Endothelial cell of umbilical vein (primary cell): ENCODE measurements at regions not wholly inside any gene's neighbourhood (a gene's known extent, or its start where the extent isn't known, plus 50 kb on each side); places are given as distances from the start of the nearest gene placed in this dataset.
A peak's percentile ranks its signal among the peaks of the same experiment; 100 is the strongest.

Source experiments
- BruUV-seq: library from RNA; stranded (reverse); fragments of 400-500 nt; replicated peaks from 2 replicates; lab custom pipeline; 2021; lab: Mats Ljungman, UMichigan
- CTCF ChIA-PET: fragments of 300-600, 350-600 bp; sonication (Branson Sonifier 250); formaldehyde crosslinking; loops from one replicate; lab custom pipeline; 2021; ENCODE audit warnings: antibody characterized with exemption, inconsistent platforms; lab: Charles Lee
- POLR2A ChIA-PET: fragments of 300-600, 350-600 bp; sonication (Branson Sonifier 250); formaldehyde crosslinking; loops from one replicate; lab custom pipeline; 2021; ENCODE audit warnings: antibody characterized with exemption, inconsistent platforms; lab: Charles Lee
- DNase-seq: peaks from one replicate; pipeline ENCODE4 v3.0.0-alpha.2; 2011; ENCODE audit warnings: low read depth, low spot score
- FAIRE-seq: peaks from 2 replicates; lab custom pipeline; 2011; peaks lifted over from hg19 to GRCh38; lab: Jason Lieb, UNC
- H2AFZ ChIP-seq: 2 replicates; pipeline ENCODE4 v1.6.0; 2012; ENCODE audit warnings: low read depth, low read length, control low read depth, inconsistent platforms
- H3K27ac ChIP-seq: 2 replicates; pipeline ENCODE4 v1.5.1; 2011; ENCODE audit warnings: low read depth, mild to moderate bottlenecking, control low read depth, low read length, moderate library complexity; ENCODE audit not compliant: insufficient read depth
- H3K27me3 ChIP-seq, 2 experiments: 2 replicates each; pipeline versions ENCODE4 v1.6.0 to v1.6.1; 2011; ENCODE audit warnings: low read length in 2 of 2, mixed read lengths in 1 of 2; ENCODE audit not compliant: control insufficient read depth in 2 of 2, insufficient read depth in 2 of 2
- H3K36me3 ChIP-seq, 2 experiments: 2 replicates in 1 of 2; 3 replicates in 1 of 2; pipeline ENCODE4 v1.5.1; 2011; ENCODE audit warnings: low read length in 2 of 2, mild to moderate bottlenecking in 1 of 2, moderate library complexity in 1 of 2; ENCODE audit not compliant: control insufficient read depth in 2 of 2, insufficient read depth in 2 of 2; ENCODE audit errors: extremely low read depth in 1 of 2
- H3K4me1 ChIP-seq: 3 replicates; pipeline ENCODE4 v1.5.1; 2011; ENCODE audit warnings: mild to moderate bottlenecking, low read length; ENCODE audit not compliant: control insufficient read depth, insufficient read depth; ENCODE audit errors: extremely low read depth
- H3K4me2 ChIP-seq: 2 replicates; pipeline ENCODE4 v1.6.1; 2011; ENCODE audit warnings: low read length, control low read depth, mixed read lengths; ENCODE audit not compliant: insufficient read depth
- H3K4me3 ChIP-seq, 3 experiments: fragments of 200-600 bp in 1 of 3; sonication (generic), shearing (Covaris generic) in 1 of 3; replicated peaks in 1 of 3; 2 replicates each; pipeline ENCODE4 v1.5.1; 2011 to 2016; ENCODE audit warnings: control low read depth in 3 of 3, low read length in 3 of 3, mild to moderate bottlenecking in 2 of 3, inconsistent platforms in 1 of 3, low read depth in 1 of 3, moderate library complexity in 1 of 3; ENCODE audit not compliant: insufficient read depth in 1 of 3
- H3K79me2 ChIP-seq: 2 replicates; pipeline ENCODE4 v1.6.0; 2012; ENCODE audit warnings: low read length, inconsistent platforms; ENCODE audit not compliant: control insufficient read depth, insufficient read depth
- H3K9ac ChIP-seq: replicated peaks from 2 replicates; pipeline ENCODE3; 2011; ENCODE audit warnings: low read length, control low read depth; ENCODE audit not compliant: insufficient read depth; ENCODE audit errors: extremely low read depth
- H3K9me1 ChIP-seq: replicated peaks from 3 replicates; pipeline ENCODE4 v1.6.0; 2011; ENCODE audit warnings: mild to moderate bottlenecking, low read length; ENCODE audit not compliant: control insufficient read depth, insufficient read depth; ENCODE audit errors: extremely low read depth
- H3K9me3 ChIP-seq: replicated peaks from 2 replicates; pipeline ENCODE4 v1.5.1; 2012; ENCODE audit warnings: low read length, inconsistent platforms; ENCODE audit not compliant: control insufficient read depth, insufficient read depth
- H4K20me1 ChIP-seq: replicated peaks from 2 replicates; pipeline ENCODE3; 2011; ENCODE audit warnings: mild to moderate bottlenecking, low read length; ENCODE audit not compliant: control insufficient read depth, insufficient read depth; ENCODE audit errors: extremely low read depth
- CTCF ChIP-seq, 2 donors: IDR thresholded peaks; 1 replicate in 1 of 2; 2 replicates in 1 of 2; pipeline ENCODE4 v1.5.1; 2011; ENCODE audit warnings: low read length in 2 of 2, mild to moderate bottlenecking in 2 of 2, moderate library complexity in 2 of 2, control low read depth in 1 of 2, inconsistent platforms in 1 of 2, low read depth in 1 of 2; ENCODE audit not compliant: insufficient read depth in 1 of 2; ENCODE audit errors: extremely low read depth in 1 of 2
- EZH2 ChIP-seq: IDR thresholded peaks from 2 replicates; pipeline ENCODE4 v1.6.1; 2012; ENCODE audit warnings: borderline replicate concordance, low read depth, mild to moderate bottlenecking, moderate library complexity, low read length, inconsistent platforms; ENCODE audit not compliant: severe bottlenecking
- FOS ChIP-seq: IDR thresholded peaks from 2 replicates; pipeline ENCODE4 v1.6.1; 2011; ENCODE audit warnings: mild to moderate bottlenecking, low read length, moderate library complexity, borderline replicate concordance; ENCODE audit not compliant: insufficient read depth
- GATA2 ChIP-seq: IDR thresholded peaks from 2 replicates; pipeline ENCODE4 v1.7.0; 2011; ENCODE audit warnings: low read depth, mild to moderate bottlenecking, moderate library complexity, mixed read lengths, low read length; ENCODE audit not compliant: insufficient read length, insufficient read depth
- JUN ChIP-seq: IDR thresholded peaks from 2 replicates; pipeline ENCODE4 v1.6.1; 2011; ENCODE audit warnings: borderline replicate concordance, low read depth; ENCODE audit not compliant: insufficient read length, insufficient read depth
- POLR2AphosphoS5 ChIP-seq: IDR thresholded peaks from 2 replicates; pipeline ENCODE4 v1.6.1; 2012; ENCODE audit warnings: low read depth, mild to moderate bottlenecking, control low read depth, low read length, moderate library complexity; ENCODE audit not compliant: insufficient read depth
- dilution Hi-C: fragments of 300-500 bp; cut with MboI; formaldehyde crosslinking; loops from one replicate; pipeline ENCODE4 v1.15.0; 2019; ENCODE audit warnings: low sequenced_read_pairs; ENCODE audit not compliant: extremely low pct_ligation_motif_present
- intact Hi-C: fragments of 100-400 bp; cut with micrococcal nuclease; formaldehyde crosslinking; loops from one replicate; pipeline ENCODE4 v1.10.0; 2022
- TF ChIP-seq, protein P1 (sequence below): IDR thresholded peaks from 2 replicates; pipeline ENCODE4 v1.6.1; 2011; ENCODE audit not compliant: insufficient read depth, insufficient read length

GRCh38 chr1:56411021-56411420 lies 168.3 kb downstream of the PLPP3 start:
- FAIRE-seq: no peak

More at GRCh38 chr1:56411021-56411420, 168.3 kb downstream of the PLPP3 start:
- H3K4me1 ChIP-seq: peaks cover 19% of the 10 kb centered on the region
- H3K4me2 ChIP-seq: peak overlapping the region; percentile 14
- H3K79me2 ChIP-seq: no peaks in the 10 kb centered on the region
- TSS peak; percentile 79 for BruUV-seq
- no peak overlapping the region for H3K9ac ChIP-seq
- no peak overlapping the region for H3K4me3 ChIP-seq
- POLR2A ChIA-PET: no interaction called here
- H3K36me3 ChIP-seq: no peaks in the 10 kb centered on the region
- dilution Hi-C loops: no loop called here
- CTCF ChIA-PET: interaction anchor here (1.0 to 2.9 kb wide), 15 partner anchors 10 to 1035 kb away, joined by 3 to 19 read pairs (median 4); no protein-coding TSS in a partner anchor
- peak overlapping the region; percentile 47 for H2AFZ ChIP-seq
- peak overlapping the region; percentile 49 for H3K27ac ChIP-seq
- no peaks in the 10 kb centered on the region for H4K20me1 ChIP-seq
- no peaks in the 10 kb centered on the region for H3K9me3 ChIP-seq
- no peak for TF ChIP-seq POLR2AphosphoS5
- TF ChIP-seq GATA2: no peak
- TF ChIP-seq FOS: no peak
- no peak for TF ChIP-seq JUN
- TF ChIP-seq CTCF (IDR thresholded peaks at IDR 0.05; ENCODE audit: extremely low read depth in 1 of 2, insufficient read depth in 1 of 2, low read depth in 1 of 2, low read length in 2 of 2): no peak
- TF ChIP-seq EZH2: no peak
- TF ChIP-seq, protein P1, sequence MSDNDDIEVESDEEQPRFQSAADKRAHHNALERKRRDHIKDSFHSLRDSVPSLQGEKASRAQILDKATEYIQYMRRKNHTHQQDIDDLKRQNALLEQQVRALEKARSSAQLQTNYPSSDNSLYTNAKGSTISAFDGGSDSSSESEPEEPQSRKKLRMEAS: no peak
- H3K27me3 ChIP-seq: no peaks in the 10 kb centered on the region
- intact Hi-C loops: loop anchor here (1.0 to 5.0 kb wide), 5 partner anchors 108 to 1034 kb away; partner anchors contain the start of gene PLPP3
- no peaks in the 10 kb centered on the region for H3K9me1 ChIP-seq
- no peak for DNase-seq
